Caco-2 (cell line): ENCODE measurements at regions not wholly inside any gene's neighbourhood (a gene's known extent, or its start where the extent isn't known, plus 50 kb on each side); places are given as distances from the start of the nearest gene placed in this dataset.

Experiments
- BruUV-seq: library from RNA; stranded (reverse); fragments of 400-500 nt; replicated peaks from 2 replicates; lab custom pipeline; 2021; lab: Mats Ljungman, UMichigan
- CTCF ChIA-PET: fragments of 300-600 bp; sonication (Branson Sonifier 250); formaldehyde crosslinking; loops from one replicate; lab custom pipeline; 2022; ENCODE audit warnings: antibody characterized with exemption; lab: Charles Lee
- POLR2A ChIA-PET: fragments of 300-600 bp; sonication (Branson Sonifier 250); formaldehyde crosslinking; loops from one replicate; lab custom pipeline; 2022; ENCODE audit warnings: antibody characterized with exemption; lab: Charles Lee
- DNase-seq, 2 experiments: peaks; one replicate each; pipeline versions ENCODE4 v3.0.0 to v3.0.0-alpha.2; 2020 to 2022
- H3K27me3 ChIP-seq: replicated peaks from 2 replicates; pipeline ENCODE4 v1.6.0; 2011; ENCODE audit warnings: low read length; ENCODE audit not compliant: control insufficient read depth, insufficient read depth
- H3K36me3 ChIP-seq: 2 replicates; pipeline ENCODE4 v1.5.1; 2011; ENCODE audit warnings: low read length; ENCODE audit not compliant: control insufficient read depth, insufficient read depth
- H3K4me1 ChIP-seq: fragments of 250-450 bp; sonication (Bioruptor Pico); 2 replicates; pipeline ENCODE4 v1.5.1; 2020; ENCODE audit warnings: mild to moderate bottlenecking
- H3K4me3 ChIP-seq: 2 replicates; pipeline ENCODE4 v1.5.1; 2011; ENCODE audit warnings: low read depth, mild to moderate bottlenecking, control low read depth, low read length
- H3K9me3 ChIP-seq: fragments of 250-450 bp; sonication (Bioruptor Pico); 2 replicates; pipeline ENCODE4 v1.5.1; 2020; ENCODE audit warnings: mild to moderate bottlenecking, moderate library complexity
- H3K27ac Mint-ChIP-seq: one replicate; pipeline ENCODE4 v1.8.0; 2022; ENCODE audit warnings: mixed read lengths; ENCODE audit not compliant: unreplicated experiment
- H3K27me3 Mint-ChIP-seq: one replicate; pipeline ENCODE4 v1.8.0; 2022; ENCODE audit warnings: mixed read lengths; ENCODE audit not compliant: insufficient read depth, unreplicated experiment
- H3K36me3 Mint-ChIP-seq: one replicate; pipeline ENCODE4 v1.8.0; 2022; ENCODE audit warnings: mild to moderate bottlenecking, mixed read lengths; ENCODE audit not compliant: insufficient read depth, unreplicated experiment
- H3K4me1 Mint-ChIP-seq: one replicate; pipeline ENCODE4 v1.8.0; 2022; ENCODE audit warnings: low read depth, mixed read lengths; ENCODE audit not compliant: unreplicated experiment
- H3K4me3 Mint-ChIP-seq: one replicate; pipeline ENCODE4 v1.8.0; 2022; ENCODE audit warnings: mild to moderate bottlenecking, moderate library complexity, mixed read lengths; ENCODE audit not compliant: unreplicated experiment
- H3K9me3 Mint-ChIP-seq: one replicate; pipeline ENCODE4 v1.8.0; 2022; ENCODE audit warnings: mixed read lengths; ENCODE audit not compliant: unreplicated experiment
- CTCF ChIP-seq, 2 experiments: fragments of 200-600 bp in 1 of 2; IDR thresholded peaks; 1 replicate in 1 of 2; 2 replicates in 1 of 2; pipeline versions ENCODE4 v1.5.1 to v1.8.0; 2011 to 2022; ENCODE audit warnings: antibody characterized with exemption in 1 of 2, control low read depth in 1 of 2, inconsistent platforms in 1 of 2, low read depth in 1 of 2, low read length in 1 of 2, mild to moderate bottlenecking in 1 of 2, moderate library complexity in 1 of 2; ENCODE audit not compliant: insufficient read depth in 1 of 2, severe bottlenecking in 1 of 2, unreplicated experiment in 1 of 2
- intact Hi-C: fragments of 100-400 bp; cut with micrococcal nuclease; formaldehyde crosslinking; loops from one replicate; pipeline ENCODE4 v1.10.0; 2022; ENCODE audit not compliant: unreplicated experiment

- no peak overlapping the region for H3K27ac Mint-ChIP-seq
These were observed 208.8 kb downstream of the OR13H1 start for GRCh38 chrX:131752493-131753198.

GRCh38 chrX:131762802-131763234 is 218.9 kb downstream of the OR13H1 start:
- H3K27me3 Mint-ChIP-seq, result no peaks in the 10 kb centered on the region
- no TSS peak for BruUV-seq
- no peak for DNase-seq
- intact Hi-C loops, result no loop called here
- H3K9me3 Mint-ChIP-seq, result no peaks in the 10 kb centered on the region
- Histone ChIP-seq H3K27me3 (no peaks in the 10 kb centered on the region), H3K4me3 (no peak overlapping the region), H3K9me3 (no peaks in the 10 kb centered on the region), H3K4me1 (no peaks in the 10 kb centered on the region), H3K36me3 (no peaks in the 10 kb centered on the region)
- CTCF ChIA-PET, result no interaction called here
- H3K27ac Mint-ChIP-seq, result no peak overlapping the region
- H3K36me3 Mint-ChIP-seq, result peaks cover 8% of the 10 kb centered on the region
- H3K4me3 Mint-ChIP-seq, result no peak overlapping the region
- no peak for TF ChIP-seq CTCF (IDR thresholded peaks at IDR 0.05; ENCODE audit: insufficient read depth in 1 of 2, low read depth in 1 of 2, low read length in 1 of 2, severe bottlenecking in 1 of 2, unreplicated experiment in 1 of 2)
- no peaks in the 10 kb centered on the region for H3K4me1 Mint-ChIP-seq
- POLR2A ChIA-PET, result no interaction called here

More at GRCh38 chrX:131752493-131753198, 208.8 kb downstream of the OR13H1 start:
- no peaks in the 10 kb centered on the region for H3K36me3 ChIP-seq
- ChIA-PET POLR2A (no interaction called here), CTCF (no interaction called here)
- no peaks in the 10 kb centered on the region for H3K4me1 ChIP-seq
- Mint-ChIP-seq H3K4me1 (no peaks in the 10 kb centered on the region), H3K9me3 (no peaks in the 10 kb centered on the region), H3K36me3 (peaks cover 10% of the 10 kb centered on the region), H3K4me3 (no peak overlapping the region), H3K27me3 (no peaks in the 10 kb centered on the region)
- no peak for TF ChIP-seq CTCF (IDR thresholded peaks at IDR 0.05; ENCODE audit: insufficient read depth in 1 of 2, low read depth in 1 of 2, low read length in 1 of 2, severe bottlenecking in 1 of 2, unreplicated experiment in 1 of 2)
- intact Hi-C loops, result loop anchor here (1.0 kb wide), 1 partner anchor 78 kb away; no protein-coding TSS in a partner anchor
- no peak for DNase-seq
- no TSS peak for BruUV-seq
- H3K27me3 ChIP-seq, result no peaks in the 10 kb centered on the region
- H3K4me3 ChIP-seq, result no peak overlapping the region
- H3K9me3 ChIP-seq, result no peaks in the 10 kb centered on the region

GRCh38 chrX:131763674-131764073 is 219.8 kb downstream of the OR13H1 start:
- Mint-ChIP-seq H3K36me3 (peaks cover 15% of the 10 kb centered on the region), H3K4me1 (no peaks in the 10 kb centered on the region), H3K9me3 (no peaks in the 10 kb centered on the region), H3K4me3 (no peak overlapping the region), H3K27ac (no peak overlapping the region), H3K27me3 (no peaks in the 10 kb centered on the region)
- no peaks in the 10 kb centered on the region for H3K36me3 ChIP-seq
- H3K9me3 ChIP-seq, result no peaks in the 10 kb centered on the region
- no peak for TF ChIP-seq CTCF (IDR thresholded peaks at IDR 0.05; ENCODE audit: insufficient read depth in 1 of 2, low read depth in 1 of 2, low read length in 1 of 2, severe bottlenecking in 1 of 2, unreplicated experiment in 1 of 2)
- DNase-seq, result no peak
- ChIA-PET POLR2A (no interaction called here), CTCF (no interaction called here)
- no peak overlapping the region for H3K4me3 ChIP-seq
- H3K27me3 ChIP-seq, result no peaks in the 10 kb centered on the region
- intact Hi-C loops, result no loop called here
- no peaks in the 10 kb centered on the region for H3K4me1 ChIP-seq
- BruUV-seq, result no TSS peak
